ENCODE measurements at regions not wholly inside any gene's neighbourhood (a gene's known extent, or its start where the extent isn't known, plus 50 kb on each side); places are given as distances from the start of the nearest gene placed in this dataset.
"Not testable (repeated sequence)": the region's sequence is repeated elsewhere in the genome, so short reads cannot be mapped to it uniquely, and the experiment has no call there.

DNA sequence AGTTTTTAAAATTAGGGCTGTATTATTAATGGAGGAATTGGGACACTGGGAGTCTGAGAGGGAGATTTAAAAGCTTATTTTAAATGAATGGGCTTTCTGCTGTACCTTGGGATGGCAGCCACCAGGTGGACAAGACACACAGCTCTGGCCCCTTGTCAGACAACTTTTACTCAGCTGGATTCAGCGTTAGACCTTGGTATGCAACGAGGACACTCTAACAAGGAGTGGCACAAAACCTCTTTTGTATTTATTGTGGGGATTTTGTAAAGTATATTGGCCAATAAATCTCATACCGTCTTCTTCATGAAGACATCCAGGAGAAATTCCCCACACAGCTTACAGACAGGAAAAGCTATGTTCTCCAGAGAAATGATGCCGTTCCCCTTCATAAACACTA, 105.7 kb downstream of the LCA5 start:
- no peak for DNase-seq

DNA sequence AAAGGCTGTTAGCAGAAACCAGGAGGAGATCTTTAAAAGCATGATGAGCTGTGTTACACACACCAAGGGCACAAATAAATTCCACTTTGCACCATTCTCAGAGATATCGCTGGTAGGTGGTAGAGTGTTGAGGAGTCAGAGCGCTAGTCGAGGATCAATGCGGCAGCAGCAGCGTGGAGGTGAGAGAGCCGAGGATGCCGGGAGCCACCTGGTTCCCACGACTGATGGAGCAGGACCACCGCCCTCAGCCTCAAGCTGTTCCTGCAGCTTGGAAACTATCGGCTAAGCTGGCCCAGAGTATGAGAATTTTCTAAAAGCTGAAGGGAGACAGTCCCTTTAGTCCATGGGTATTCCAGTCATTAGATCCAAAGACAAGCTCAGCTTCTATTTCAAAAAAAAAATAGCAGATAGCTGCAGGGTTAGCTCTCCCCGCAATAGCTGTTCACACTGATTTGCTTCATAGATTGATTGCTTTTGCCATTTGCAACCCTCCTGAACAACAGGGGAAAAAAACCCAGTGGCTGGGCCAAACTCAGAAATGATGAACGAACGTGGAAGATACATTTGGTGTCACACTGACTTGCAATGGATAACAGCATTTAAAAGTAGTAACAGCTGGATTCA, 106.2 kb downstream of the LCA5 start:
- DNase-seq, result no peak

DNA sequence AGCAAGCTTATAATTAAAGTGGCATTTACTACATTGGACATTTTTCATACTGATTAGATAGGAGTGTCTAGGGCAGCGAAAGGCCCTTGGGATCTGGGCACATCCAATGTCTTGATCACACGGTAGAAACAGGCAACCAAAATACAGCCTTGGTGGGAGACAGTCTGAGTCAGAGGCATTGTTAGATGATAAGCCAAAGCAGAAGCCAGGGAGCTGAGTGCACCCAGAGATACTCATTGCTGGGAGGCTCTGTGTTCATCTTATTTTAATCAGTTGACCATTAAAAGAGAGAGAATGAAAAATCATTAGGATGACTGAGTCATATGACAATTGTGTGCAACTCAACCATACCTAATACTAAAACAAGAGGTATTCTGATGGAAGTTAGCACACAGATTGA, 109.5 kb downstream of the LCA5 start:
- no peak for DNase-seq

DNA sequence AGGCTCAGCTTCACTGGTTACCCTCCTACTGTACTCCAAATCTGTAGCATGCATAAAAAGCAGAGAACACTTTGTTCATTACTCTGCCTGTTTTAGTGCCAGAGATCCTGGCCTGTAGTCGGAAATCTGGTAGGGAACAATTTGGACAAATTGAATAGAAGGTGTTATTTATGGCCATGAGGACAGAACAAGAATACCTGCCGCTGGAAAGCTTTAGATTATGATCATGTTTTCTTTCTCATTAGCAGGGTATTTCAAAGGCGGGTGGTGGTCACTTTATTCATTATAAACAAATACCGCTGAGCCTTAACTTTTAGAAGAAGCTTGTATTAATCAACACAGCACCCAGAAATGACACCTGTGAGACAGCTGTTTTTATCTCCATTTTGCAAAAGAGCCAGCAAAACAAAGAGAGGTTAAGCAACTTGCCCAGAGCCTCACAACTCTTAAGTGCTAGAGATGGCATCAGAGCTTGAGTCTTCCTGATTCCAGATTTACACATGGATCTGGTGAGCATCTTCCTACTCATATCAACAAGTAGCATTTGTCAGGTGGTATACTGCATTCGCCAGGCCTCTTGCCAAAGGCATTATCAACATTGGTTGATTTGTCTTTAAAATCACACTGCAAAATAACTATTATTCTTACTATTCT, 110.5 kb downstream of the LCA5 start:
- no peak for DNase-seq

DNA sequence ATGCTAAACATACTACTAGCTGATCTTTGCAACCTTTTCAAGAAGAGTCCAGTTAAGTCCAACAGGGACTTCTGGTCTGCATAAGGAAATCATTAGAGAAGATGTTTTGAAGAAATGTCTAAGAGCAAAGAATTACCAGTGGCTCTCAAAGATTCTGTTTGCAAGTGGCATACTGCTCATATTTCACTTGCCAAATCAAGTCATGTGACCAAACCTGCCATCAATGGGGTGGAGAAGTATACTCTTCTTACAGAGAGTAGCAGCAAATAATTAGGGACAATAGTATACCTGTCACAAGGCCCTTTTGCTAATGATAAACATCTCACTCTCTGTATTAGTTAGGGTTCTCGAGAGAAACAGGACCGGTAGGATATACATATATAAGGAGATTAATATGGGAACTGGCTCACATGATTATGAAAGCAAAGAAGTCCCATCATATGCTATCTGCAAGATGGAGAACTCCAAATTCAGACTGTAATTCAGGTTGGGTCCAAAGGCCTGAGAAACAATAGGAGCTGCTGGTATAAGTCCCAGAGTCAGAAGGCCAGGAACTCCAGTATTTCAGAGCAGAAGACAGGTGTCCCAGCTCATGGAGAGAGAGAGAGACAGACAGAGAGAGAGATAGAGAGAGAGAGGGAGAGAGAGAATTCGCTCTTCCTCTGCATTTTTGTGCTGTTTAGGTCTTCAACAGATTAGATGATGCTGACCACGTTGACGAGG, 111.5 kb downstream of the LCA5 start:
- peak; percentile 40 for DNase-seq

DNA sequence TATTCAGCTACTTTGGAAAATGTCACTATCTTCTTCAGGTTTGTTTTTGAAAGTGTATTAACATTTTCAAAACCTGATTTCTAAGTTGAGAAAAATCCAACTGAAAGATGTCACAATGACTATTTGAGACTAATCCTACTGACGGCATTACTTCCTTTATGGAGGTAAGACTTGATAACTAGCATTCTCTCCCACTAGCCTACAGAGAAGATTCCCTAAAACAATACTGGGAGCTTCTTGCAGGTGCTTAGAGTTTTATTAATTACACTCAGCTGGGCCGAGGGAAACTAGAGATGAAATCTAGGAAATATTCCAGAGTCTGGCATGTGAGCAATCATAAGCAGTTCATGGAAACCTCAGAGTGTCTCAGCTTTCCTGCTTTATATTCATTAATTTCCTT, 114.0 kb downstream of the LCA5 start:
- no peak for DNase-seq

DNA sequence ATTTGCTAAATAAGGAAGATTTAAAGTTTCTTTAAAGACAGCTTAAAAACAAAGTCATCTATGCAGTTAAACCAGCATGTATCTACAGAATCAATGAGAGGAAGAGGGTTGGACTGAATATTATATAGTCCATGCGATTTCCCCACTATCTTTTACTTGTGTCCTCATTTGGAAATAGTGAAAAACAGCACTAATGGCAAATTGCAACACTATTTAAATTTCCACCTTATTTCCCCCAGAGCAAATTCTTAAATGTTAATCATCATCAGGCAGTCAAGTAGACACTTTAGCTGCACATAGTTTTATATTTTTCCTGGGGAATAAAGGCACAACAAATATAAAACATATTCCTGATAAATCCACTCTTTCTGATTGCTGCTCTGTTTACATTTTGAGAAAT, 114.6 kb downstream of the LCA5 start:
- no peak for DNase-seq

DNA sequence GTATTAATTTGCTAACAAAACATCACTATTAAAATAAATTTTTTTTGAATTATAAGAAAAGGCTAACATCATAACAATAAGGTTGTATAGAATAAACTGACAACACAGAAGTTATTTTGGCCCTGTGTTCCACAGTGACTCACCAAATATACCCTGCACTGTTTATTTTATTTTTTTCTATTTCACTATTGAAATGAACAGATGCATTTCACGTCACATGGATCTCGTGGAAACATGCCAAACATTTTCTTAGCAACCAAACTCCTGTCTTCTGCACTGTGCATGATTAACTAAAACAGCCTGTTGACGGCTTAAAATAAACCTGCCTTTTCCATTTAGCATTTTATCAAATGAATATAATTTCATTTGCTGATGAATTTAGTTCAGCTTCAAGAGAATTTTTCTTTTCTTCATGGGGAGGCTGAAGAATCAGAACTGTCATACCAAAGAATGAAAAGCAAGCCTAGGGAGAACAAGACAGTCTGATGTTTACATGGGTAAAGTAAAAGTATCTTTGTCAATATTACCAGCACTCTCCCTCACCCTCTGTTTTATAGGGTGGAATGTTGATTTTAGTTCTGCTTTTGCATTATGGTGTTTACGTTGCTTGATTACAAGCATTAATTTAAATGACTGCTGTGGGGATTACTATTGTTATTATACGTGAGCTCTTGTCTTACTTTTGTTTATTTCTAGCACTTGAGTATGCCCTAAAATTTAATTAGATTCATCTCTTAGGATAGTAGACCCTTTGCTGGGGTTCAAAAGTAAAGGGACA, 115.3 kb downstream of the LCA5 start:
- peak; percentile 97 for DNase-seq

DNA sequence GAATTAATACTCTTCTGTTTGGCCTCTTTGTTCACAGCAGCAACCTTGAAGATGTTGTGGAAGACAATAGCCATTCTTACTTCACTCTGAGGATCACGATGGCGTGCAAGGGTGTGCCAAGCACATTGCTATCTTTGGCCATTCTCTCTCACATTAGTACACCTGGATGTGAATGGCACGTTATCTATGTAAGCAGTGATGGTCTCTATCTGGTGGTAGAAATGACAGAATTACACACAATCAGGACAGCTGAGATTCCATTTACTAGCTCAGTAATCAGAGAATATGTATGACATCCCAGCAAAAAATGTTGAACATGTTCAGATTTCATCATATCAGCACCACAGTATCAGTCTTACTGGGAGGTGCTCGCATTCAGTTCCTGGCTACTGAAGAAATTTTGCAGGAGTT, 116.2 kb downstream of the LCA5 start:
- no peak for DNase-seq

DNA sequence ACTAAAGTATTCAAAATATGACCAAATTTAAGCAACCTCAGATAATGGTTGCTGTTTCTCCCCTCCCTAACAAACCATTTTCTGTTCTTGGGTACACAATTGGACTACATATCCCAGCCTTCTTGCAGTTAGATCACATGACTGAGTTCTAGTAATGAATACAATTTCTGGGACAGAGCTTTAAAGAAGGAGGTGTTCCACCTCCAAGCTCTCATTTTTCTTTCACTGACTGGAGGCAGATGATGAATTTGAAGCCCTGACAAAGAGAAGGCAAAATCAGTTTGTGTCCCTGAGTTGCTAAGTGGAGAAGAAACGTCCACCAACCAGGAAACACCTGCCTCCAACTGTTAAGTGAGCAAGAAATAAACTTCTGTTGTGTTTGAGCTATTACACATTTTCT, 117.2 kb downstream of the LCA5 start:
- DNase-seq, result peak; percentile 76

DNA sequence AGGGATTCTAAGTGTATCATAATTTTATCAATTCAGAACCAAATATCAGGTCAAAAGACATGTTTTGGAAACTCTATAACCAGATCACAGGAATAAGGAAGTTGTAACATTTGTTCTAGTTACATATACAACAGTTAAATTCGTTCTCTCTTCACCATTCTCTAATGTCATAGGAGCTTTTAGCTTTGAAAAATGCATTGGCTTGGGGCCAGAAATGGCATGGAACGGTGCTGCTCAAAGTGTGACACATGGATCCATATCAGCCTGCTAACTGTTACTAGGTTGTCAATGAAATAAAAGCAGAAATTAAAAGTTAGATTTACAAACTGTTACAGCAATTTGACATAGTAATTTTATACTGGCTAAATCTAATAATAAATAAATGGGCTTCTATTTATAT, 120.3 kb downstream of the LCA5 start:
- DNase-seq, result no peak

DNA sequence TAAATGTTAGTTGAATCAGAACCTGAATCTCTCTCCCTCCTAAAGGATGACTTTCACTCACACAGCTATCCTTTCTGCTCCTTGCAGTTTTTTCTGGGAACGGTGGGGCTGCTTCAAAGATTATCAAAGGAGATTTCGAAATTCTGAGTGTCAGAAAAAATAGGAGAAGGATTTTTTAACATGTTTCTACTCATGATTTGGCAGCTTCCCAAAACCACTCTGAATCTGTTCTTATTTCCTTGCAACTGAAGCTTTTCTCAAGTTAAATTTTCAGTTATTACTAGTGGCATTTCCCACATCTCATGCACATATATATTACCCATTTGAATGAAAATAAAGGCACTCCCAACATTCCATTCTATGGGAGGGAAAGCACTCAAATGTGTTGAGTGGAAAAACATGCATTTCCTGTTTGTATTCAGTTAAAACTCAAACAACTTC, 123.6 kb downstream of the LCA5 start:
- DNase-seq, result no peak

DNA sequence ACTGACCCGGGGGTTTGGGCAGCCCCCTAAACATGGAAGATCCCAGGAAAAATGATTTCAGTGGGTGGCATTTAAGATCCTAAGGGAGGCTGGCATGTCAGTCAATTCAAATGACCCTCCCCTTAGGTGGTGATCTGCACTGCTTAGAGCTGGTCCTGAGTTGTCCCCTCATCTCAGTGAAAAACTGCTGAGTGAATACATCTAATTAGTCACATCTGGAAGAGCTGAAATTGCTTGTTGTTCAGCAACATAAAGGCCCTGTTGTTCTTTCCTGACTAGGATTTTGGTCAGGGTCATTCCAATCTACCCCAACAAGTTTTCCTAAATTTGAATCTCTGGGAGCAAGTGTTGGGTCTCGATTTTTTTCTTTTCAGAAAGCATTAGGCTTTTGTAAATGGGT, 126.4 kb downstream of the LCA5 start:
- no peak for DNase-seq

DNA sequence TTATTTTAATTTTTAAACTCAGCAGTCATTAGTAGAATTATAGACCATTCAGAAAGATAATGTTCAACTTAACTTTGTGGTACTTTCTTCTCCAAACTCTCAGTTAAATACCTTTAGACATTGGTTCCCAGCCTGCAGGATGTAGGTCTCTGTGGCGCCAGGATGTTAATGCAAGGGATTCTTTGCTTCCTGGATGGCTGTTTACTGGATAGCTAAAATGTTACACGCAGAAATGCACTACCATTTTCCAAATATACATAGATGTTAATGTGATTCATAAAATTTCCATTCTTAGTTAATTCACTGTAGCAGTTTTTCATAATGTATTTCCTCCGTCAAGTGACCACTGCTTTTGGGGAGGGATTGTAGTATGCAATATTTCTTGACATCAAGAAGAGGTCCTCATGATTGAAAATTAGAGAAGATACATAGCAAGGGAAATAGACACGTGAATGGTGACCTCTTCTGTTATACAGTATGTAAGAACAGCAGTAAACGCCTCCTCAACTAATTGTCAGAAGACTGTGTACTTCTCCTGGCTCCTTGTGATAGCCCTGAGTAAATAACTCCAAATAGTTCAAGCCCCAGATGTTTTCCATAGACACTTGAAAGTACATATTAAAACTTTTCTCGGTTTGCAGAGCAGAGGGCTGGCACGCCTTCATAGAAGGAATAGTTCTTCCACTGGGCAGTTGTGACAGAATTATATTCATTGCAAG, 128.8 kb downstream of the LCA5 start:
- no peak for DNase-seq

DNA sequence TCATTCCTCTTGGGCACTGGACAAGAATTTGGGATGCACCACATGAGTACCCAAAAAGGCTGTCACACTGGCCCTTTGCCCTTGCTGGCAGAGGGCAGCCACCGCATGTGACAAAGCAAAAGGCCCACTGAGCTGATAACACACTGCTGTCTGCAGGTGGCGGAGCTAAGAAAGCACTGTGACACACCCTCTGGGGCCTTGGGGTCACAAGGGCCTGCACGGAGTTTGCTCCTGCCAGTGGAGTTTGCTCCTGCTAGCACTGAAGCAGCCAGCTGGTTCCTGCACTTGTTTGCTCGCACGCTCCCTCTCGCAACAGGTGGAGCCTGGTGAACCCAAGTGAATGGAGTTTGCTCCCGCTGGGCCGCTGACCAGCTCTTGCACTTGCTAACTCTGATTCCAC, 132.6 kb downstream of the LCA5 start:
- no peak for DNase-seq

DNA sequence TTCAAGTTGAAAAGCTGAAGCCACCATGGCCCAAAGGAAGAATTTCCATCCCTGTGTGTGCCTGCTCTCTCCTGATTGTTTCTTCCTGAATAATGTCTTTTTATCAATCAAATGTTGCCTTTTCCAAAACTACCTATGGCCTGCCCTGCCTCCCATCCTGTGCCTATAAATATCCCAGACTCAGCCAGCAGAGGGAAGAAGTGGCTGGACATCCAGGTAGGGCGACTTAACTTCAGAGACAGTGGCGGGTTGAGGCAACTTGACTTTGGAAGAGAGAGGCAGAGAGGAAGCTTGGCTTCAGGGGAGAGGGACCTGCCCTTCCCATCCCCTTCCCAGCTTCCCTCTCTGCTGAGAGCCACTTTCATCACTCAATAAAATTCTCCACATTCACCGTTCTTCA, 133.0 kb downstream of the LCA5 start:
- DNase-seq, result no peak

DNA sequence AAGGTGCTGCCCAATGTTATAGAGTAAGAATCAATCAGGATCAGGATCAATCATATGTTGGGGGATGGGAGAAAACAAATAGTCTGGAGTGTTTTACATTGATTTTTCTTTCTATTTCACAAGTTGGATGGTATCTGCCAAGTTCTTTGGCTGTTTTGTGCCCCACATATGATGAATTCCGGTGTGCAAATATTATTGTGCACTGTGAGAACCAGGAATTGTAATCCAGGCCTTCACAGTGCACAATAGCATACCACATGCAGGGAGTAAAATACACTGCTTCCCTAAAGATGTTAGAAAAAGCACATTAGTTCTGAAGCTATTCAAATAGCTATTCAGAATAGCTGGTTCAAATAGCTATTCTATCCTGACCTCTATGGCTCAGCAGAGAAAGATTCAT, 133.7 kb downstream of the LCA5 start:
- no peak for DNase-seq

DNA sequence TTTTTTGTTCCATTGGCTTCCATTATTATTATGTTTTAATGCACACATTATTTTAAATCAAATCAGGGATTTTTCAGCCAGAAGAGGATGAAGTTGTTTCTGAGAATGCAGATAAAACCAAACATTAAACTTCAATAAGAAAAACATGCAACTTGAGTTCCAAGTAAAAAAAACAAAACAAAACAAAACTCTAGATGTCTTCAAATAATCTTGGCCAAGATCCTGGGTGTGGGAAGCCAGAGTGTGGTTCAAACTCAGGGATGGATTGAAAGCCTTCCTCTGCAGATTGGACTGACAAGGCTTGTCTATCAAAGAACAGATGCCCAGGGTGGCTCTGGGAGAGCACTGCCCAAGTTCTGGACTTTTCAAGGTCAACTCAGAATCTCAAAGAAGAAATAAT, 134.1 kb downstream of the LCA5 start:
- no peak for DNase-seq

DNA sequence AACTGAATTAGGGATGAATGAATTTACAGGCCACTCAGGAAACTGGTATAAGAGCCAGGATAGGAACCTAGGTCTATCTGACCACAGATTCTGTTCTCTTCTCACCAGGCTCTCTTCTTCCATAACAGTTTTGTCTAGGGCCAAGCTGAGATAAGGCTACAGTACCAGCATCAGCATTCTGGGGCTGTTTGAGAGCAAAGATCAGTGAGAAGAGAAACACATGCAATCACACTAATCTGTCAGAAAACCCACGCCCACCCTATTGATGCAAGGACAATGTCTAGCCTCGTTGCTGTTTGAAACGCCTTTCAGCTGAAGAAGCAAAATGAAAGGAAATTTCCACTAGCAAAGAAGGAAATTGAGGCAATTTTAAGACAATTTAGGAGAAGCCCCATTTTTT, 137.7 kb downstream of the LCA5 start:
- no peak for DNase-seq

DNA sequence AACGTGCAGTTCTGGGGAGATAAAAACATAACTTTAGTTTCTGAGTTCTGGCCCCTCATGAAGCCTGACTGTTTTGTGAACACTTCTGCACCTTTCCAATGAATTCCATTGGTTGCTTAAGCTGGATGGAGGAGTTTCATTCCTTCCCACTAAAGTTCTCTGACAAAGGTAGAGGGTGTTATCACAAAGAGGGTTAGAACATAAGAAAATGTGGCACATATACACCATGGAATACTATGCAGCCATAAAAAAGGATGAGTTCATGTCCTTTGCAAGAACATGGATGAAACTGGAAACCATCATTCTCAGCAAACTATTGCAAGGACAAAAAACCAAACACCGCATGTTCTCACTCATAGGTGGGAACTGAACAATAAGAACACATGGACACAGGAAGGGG, 138.6 kb downstream of the LCA5 start:
- DNase-seq, result not testable (repeated sequence)

DNA sequence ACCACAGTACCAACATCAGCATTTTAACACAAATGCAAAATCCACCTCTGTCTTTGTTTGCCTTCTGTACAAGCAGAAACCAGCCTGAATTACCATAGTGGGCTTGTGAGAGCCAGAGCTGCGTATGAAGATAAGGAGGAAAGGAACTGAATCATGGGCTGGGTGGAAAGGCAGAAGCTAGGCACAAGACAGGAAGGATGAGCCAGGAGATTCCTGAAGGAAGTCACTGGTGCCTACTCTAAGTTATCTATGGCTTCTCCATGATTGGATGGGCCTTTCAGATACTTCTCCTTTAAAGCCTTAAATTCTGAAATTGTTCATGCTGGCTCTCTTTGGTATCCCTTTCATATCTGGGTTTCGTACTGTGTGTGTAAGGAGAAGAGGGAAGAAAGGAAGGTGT, 140.6 kb downstream of the LCA5 start:
- DNase-seq, result no peak

DNA sequence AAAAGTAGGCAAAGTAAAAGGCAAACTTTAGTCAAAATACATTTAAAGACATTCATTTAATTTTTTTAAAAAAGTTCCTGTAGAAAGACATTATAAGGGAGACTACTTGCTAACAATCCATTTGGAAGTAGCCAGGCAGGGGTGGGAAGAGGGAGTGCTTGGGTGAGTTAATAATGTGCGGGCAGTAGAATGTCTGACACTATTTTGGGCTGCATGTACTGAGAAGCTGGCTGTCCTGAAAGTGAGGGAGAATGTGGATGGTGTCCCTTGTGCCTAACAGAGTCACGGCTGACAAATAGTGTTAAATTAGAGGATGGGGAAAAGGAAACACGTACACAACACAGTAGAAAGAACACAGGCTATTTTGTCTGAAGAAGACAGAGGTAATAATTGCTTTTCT, 142.5 kb downstream of the LCA5 start:
- DNase-seq, result no peak

DNA sequence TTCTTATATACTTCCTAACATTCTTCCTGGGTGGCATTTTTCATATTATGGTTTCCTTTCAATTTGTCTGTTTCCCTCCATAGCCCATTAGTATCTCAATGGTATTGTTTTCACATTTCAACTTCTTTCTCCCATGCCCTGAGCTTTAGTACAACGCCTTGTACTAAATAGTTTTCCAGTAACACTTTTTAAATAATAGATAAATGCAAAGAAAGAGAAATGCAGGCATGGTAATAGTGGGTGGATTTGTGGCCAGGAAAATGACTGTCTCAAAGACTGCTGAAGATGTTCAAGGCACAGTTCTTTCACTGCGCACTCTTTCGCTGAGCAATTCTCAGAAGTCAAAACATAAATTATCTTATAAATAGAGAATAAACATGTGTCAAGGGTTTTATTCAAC, 145.1 kb downstream of the LCA5 start:
- DNase-seq, result no peak

All from NCI-H774 (cell line).